ENCODE measurements at regions not wholly inside any gene's neighbourhood (a gene's known extent, or its start where the extent isn't known, plus 50 kb on each side); places are given as distances from the start of the nearest gene placed in this dataset.

DNA sequence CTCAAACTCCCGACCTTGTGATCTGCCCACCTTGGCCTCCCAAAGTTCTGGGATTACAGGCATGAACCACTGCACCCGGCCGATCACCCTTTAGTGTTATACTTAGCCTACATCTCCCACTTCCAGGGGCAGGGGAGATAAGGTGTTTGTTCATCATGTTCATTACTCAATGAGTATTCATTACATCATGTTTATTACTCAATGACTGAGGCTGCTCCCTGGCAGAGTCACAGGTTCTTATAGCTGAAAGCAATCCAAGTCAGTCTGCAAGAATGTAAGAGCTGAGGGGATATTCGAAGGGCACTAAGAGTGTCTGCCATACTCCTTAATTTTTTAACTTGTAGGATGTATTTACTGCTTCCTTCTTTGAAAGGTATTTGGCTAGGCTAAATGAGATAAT, 214.2 kb downstream of the SPATA31D1 start:
- Histone ChIP-seq H3K27ac (ENCODE audit: low read depth, low read length) (no peak overlapping the region), H3K4me3 (ENCODE audit: insufficient read depth, low read length, poor library complexity, severe bottlenecking) (no peak overlapping the region), H4K20me1 (ENCODE audit: low read depth, low read length) (no peaks in the 10 kb centered on the region), H3K9ac (ENCODE audit: low read length) (no peak overlapping the region), H3F3A (ENCODE audit: insufficient read depth) (no peaks in the 10 kb centered on the region), H2AFZ (ENCODE audit: low read depth, low read length, severe bottlenecking) (no peak overlapping the region), H3K4me2 (ENCODE audit: low read depth, low read length, poor library complexity, severe bottlenecking) (no peak overlapping the region), H3K27me3 (ENCODE audit: low read length) (no peaks in the 10 kb centered on the region), H3K9me3 (ENCODE audit: insufficient read depth, low read length) (no peaks in the 10 kb centered on the region), H3K36me3 (ENCODE audit: low read length) (no peaks in the 10 kb centered on the region), H3K79me2 (ENCODE audit: insufficient read depth, low read length) (no peaks in the 10 kb centered on the region), H3K9me2 (replicated peaks; ENCODE audit: insufficient read depth, low read length) (no peaks in the 10 kb centered on the region)
- TF ChIP-seq, protein P1, sequence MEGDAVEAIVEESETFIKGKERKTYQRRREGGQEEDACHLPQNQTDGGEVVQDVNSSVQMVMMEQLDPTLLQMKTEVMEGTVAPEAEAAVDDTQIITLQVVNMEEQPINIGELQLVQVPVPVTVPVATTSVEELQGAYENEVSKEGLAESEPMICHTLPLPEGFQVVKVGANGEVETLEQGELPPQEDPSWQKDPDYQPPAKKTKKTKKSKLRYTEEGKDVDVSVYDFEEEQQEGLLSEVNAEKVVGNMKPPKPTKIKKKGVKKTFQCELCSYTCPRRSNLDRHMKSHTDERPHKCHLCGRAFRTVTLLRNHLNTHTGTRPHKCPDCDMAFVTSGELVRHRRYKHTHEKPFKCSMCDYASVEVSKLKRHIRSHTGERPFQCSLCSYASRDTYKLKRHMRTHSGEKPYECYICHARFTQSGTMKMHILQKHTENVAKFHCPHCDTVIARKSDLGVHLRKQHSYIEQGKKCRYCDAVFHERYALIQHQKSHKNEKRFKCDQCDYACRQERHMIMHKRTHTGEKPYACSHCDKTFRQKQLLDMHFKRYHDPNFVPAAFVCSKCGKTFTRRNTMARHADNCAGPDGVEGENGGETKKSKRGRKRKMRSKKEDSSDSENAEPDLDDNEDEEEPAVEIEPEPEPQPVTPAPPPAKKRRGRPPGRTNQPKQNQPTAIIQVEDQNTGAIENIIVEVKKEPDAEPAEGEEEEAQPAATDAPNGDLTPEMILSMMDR (IDR thresholded peaks at IDR 0.05; ENCODE audit: insufficient read depth, low read length, poor library complexity, severe bottlenecking): no peak
- TF ChIP-seq EZH2phosphoT487 (conservative IDR thresholded peaks at IDR 0.05; ENCODE audit: low read length): no peak

- no peak overlapping the region for H3K4me2 ChIP-seq (ENCODE audit: low read depth, low read length, poor library complexity, severe bottlenecking)
- no peak overlapping the region for H3K4me3 ChIP-seq (ENCODE audit: insufficient read depth, low read length, poor library complexity, severe bottlenecking)
- no peaks in the 10 kb centered on the region for H3K36me3 ChIP-seq (ENCODE audit: low read length)
- H3K9ac ChIP-seq (ENCODE audit: low read length): no peak overlapping the region
- H4K20me1 ChIP-seq (ENCODE audit: low read depth, low read length): no peaks in the 10 kb centered on the region
- H3K9me3 ChIP-seq (ENCODE audit: insufficient read depth, low read length): no peaks in the 10 kb centered on the region
- no peak overlapping the region for H3K27ac ChIP-seq (ENCODE audit: low read depth, low read length)
- H2AFZ ChIP-seq (ENCODE audit: low read depth, low read length, severe bottlenecking): no peak overlapping the region
- H3K79me2 ChIP-seq (ENCODE audit: insufficient read depth, low read length): no peaks in the 10 kb centered on the region
- no peaks in the 10 kb centered on the region for H3K9me2 ChIP-seq (replicated peaks; ENCODE audit: insufficient read depth, low read length)
- H3F3A ChIP-seq (ENCODE audit: insufficient read depth): no peaks in the 10 kb centered on the region
- TF ChIP-seq EZH2phosphoT487 (conservative IDR thresholded peaks at IDR 0.05; ENCODE audit: low read length): no peak
- TF ChIP-seq, protein P1 (IDR thresholded peaks at IDR 0.05; ENCODE audit: insufficient read depth, low read length, poor library complexity, severe bottlenecking): no peak
- no peaks in the 10 kb centered on the region for H3K27me3 ChIP-seq (ENCODE audit: low read length)
These were observed 217.9 kb downstream of the SPATA31D1 start for GRCh38 chr9:82206490-82206889.

DNA sequence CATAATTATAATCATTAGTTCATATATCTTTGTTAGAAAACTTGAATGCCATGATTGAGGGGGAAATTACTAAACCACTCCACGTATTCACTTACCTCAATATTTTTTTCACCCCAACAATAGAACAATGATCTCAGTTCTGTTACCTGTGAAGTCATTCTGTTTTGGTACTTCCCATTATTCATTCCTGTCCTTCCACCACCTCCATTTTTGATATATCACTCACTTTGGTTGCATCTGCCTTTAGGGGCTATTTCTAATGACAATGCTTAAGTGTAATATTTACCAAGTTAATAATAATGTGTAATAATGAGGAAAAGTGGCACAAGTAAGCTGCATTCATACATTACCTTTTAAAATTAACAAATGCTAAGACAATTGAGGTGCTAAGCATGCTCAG, 218.4 kb downstream of the SPATA31D1 start:
- Histone ChIP-seq H4K20me1 (ENCODE audit: low read depth, low read length) (no peaks in the 10 kb centered on the region), H3K79me2 (ENCODE audit: insufficient read depth, low read length) (no peaks in the 10 kb centered on the region), H3K9ac (ENCODE audit: low read length) (no peak overlapping the region), H3K27ac (ENCODE audit: low read depth, low read length) (no peak overlapping the region), H2AFZ (ENCODE audit: low read depth, low read length, severe bottlenecking) (no peak overlapping the region), H3K4me3 (ENCODE audit: insufficient read depth, low read length, poor library complexity, severe bottlenecking) (no peak overlapping the region), H3K4me2 (ENCODE audit: low read depth, low read length, poor library complexity, severe bottlenecking) (no peak overlapping the region), H3K27me3 (ENCODE audit: low read length) (no peaks in the 10 kb centered on the region), H3K36me3 (ENCODE audit: low read length) (no peaks in the 10 kb centered on the region), H3F3A (ENCODE audit: insufficient read depth) (no peaks in the 10 kb centered on the region), H3K9me3 (ENCODE audit: insufficient read depth, low read length) (no peaks in the 10 kb centered on the region), H3K9me2 (replicated peaks; ENCODE audit: insufficient read depth, low read length) (no peaks in the 10 kb centered on the region)
- no peak for TF ChIP-seq EZH2phosphoT487 (conservative IDR thresholded peaks at IDR 0.05; ENCODE audit: low read length)
- TF ChIP-seq, protein P1 (IDR thresholded peaks at IDR 0.05; ENCODE audit: insufficient read depth, low read length, poor library complexity, severe bottlenecking): no peak
